ENCODE measurements at regions not wholly inside any gene's neighbourhood (a gene's known extent, or its start where the extent isn't known, plus 50 kb on each side); places are given as distances from the start of the nearest gene placed in this dataset.

- TF ChIP-seq, protein P1, sequence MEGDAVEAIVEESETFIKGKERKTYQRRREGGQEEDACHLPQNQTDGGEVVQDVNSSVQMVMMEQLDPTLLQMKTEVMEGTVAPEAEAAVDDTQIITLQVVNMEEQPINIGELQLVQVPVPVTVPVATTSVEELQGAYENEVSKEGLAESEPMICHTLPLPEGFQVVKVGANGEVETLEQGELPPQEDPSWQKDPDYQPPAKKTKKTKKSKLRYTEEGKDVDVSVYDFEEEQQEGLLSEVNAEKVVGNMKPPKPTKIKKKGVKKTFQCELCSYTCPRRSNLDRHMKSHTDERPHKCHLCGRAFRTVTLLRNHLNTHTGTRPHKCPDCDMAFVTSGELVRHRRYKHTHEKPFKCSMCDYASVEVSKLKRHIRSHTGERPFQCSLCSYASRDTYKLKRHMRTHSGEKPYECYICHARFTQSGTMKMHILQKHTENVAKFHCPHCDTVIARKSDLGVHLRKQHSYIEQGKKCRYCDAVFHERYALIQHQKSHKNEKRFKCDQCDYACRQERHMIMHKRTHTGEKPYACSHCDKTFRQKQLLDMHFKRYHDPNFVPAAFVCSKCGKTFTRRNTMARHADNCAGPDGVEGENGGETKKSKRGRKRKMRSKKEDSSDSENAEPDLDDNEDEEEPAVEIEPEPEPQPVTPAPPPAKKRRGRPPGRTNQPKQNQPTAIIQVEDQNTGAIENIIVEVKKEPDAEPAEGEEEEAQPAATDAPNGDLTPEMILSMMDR (IDR thresholded peaks at IDR 0.05; ENCODE audit: insufficient read depth, missing control alignments): no peak
- DNase-seq (ENCODE audit: insufficient read length, low spot score): no peak
- FAIRE-seq: no peak
These were observed 393.0 kb upstream of the SLC35B3 start for GRCh38 chr6:8828376-8828775.

GRCh38 chr6:8825726-8826125 lies 390.4 kb upstream of the SLC35B3 start:
- no peak for FAIRE-seq
- TF ChIP-seq, protein P1 (IDR thresholded peaks at IDR 0.05; ENCODE audit: insufficient read depth, missing control alignments): no peak

GRCh38 chr6:8821981-8822381 lies 386.6 kb upstream of the SLC35B3 start:
- FAIRE-seq: no peak
- DNase-seq (ENCODE audit: insufficient read length, low spot score): no peak

More at GRCh38 chr6:8825726-8826125, 390.4 kb upstream of the SLC35B3 start:
- no peak for DNase-seq (ENCODE audit: insufficient read length, low spot score)

GRCh38 chr6:8820313-8820712 lies 385.0 kb upstream of the SLC35B3 start:
- DNase-seq (ENCODE audit: insufficient read length, low spot score) (no peak), FAIRE-seq (no peak)
- TF ChIP-seq, protein P1 (IDR thresholded peaks at IDR 0.05; ENCODE audit: insufficient read depth, missing control alignments): no peak

More at GRCh38 chr6:8821981-8822381, 386.6 kb upstream of the SLC35B3 start:
- TF ChIP-seq, protein P1 (IDR thresholded peaks at IDR 0.05; ENCODE audit: insufficient read depth, missing control alignments): no peak

- FAIRE-seq (no peak), DNase-seq (ENCODE audit: insufficient read length, low spot score) (no peak)
- TF ChIP-seq, protein P1 (IDR thresholded peaks at IDR 0.05; ENCODE audit: insufficient read depth, missing control alignments): no peak
These were observed 384.1 kb upstream of the SLC35B3 start for GRCh38 chr6:8819446-8819845.

- no peak for FAIRE-seq
- TF ChIP-seq, protein P1 (IDR thresholded peaks at IDR 0.05; ENCODE audit: insufficient read depth, missing control alignments): no peak
- no peak for DNase-seq (ENCODE audit: insufficient read length, low spot score)
These were observed 379.2 kb upstream of the SLC35B3 start for GRCh38 chr6:8814440-8815000.

GRCh38 chr6:8810325-8810724 lies 375.0 kb upstream of the SLC35B3 start:
- no peak for DNase-seq (ENCODE audit: insufficient read length, low spot score)
- FAIRE-seq: no peak
- TF ChIP-seq, protein P1 (IDR thresholded peaks at IDR 0.05; ENCODE audit: insufficient read depth, missing control alignments): no peak

Data from D721Med (cell line).